Transverse colon (tissue), 4 donors: ENCODE measurements at regions not wholly inside any gene's neighbourhood (a gene's known extent, or its start where the extent isn't known, plus 50 kb on each side); places are given as distances from the start of the nearest gene placed in this dataset.

Experiments used
- DNase-seq: peaks from one replicate; pipeline ENCODE4 v3.0.0-alpha.2; 2019
- H3K27ac ChIP-seq, 4 donors: fragments of 200-600 bp; sonication (generic); 2 replicates each; pipeline ENCODE4 v1.5.1; 2016 to 2018; ENCODE audit warnings: inconsistent platforms in 4 of 4
- H3K27me3 ChIP-seq: fragments of 200-600 bp; sonication (generic); 2 replicates; pipeline ENCODE4 v1.5.1; 2017; ENCODE audit warnings: inconsistent platforms
- H3K36me3 ChIP-seq, 4 donors: fragments of 200-600 bp; sonication (generic); 2 replicates each; pipeline ENCODE4 v1.5.1; 2017 to 2019; ENCODE audit warnings: inconsistent platforms in 4 of 4
- H3K4me1 ChIP-seq, 4 donors: fragments of 200-600 bp; sonication (generic); 2 replicates each; pipeline ENCODE4 v1.5.1; 2017 to 2020; ENCODE audit warnings: inconsistent platforms in 4 of 4
- H3K4me3 ChIP-seq, 4 donors: fragments of 200-600 bp; sonication (generic); 1 replicate in 1 of 4; 2 replicates in 3 of 4; pipeline versions ENCODE4 v1.5.1 to v1.6.1; 2017 to 2019; ENCODE audit warnings: inconsistent platforms in 4 of 4
- H3K9me3 ChIP-seq, 2 donors: fragments of 200-600 bp; sonication (generic); 2 replicates each; pipeline ENCODE4 v1.5.1; 2017 to 2019; ENCODE audit warnings: inconsistent platforms in 2 of 2
- CTCF ChIP-seq, 5 experiments: fragments of 200-600 bp in 3 of 5; fragments of 450-650 bp in 2 of 5; sonication (generic) in 3 of 5; IDR thresholded peaks; 1 replicate in 2 of 5; 2 replicates in 3 of 5; pipeline ENCODE4 v1.5.1; 2016 to 2017; ENCODE audit warnings: antibody characterized with exemption in 5 of 5, inconsistent platforms in 3 of 5, mild to moderate bottlenecking in 2 of 5, moderate library complexity in 1 of 5
- EP300 ChIP-seq: sonication (generic); formaldehyde crosslinking; IDR thresholded peaks from one replicate; pipeline ENCODE4 v1.6.1; 2017; ENCODE audit warnings: antibody characterized with exemption, low read depth
- POLR2A ChIP-seq: fragments of 450-650 bp; IDR thresholded peaks from one replicate; pipeline ENCODE4 v1.6.1; 2016; ENCODE audit warnings: antibody characterized with exemption, mild to moderate bottlenecking, moderate library complexity
- POLR2AphosphoS5 ChIP-seq, 3 donors: sonication (generic); formaldehyde crosslinking; IDR thresholded peaks; one replicate each; pipeline ENCODE4 v1.6.1; 2016; ENCODE audit warnings: antibody characterized with exemption in 3 of 3
- WGBS, 2 donors: methylation state at CpG; one replicate each; pipeline ENCODE4 v1.1.5; 2018; ENCODE audit warnings: low coverage in 1 of 2; 5-methylcytosine and 5-hydroxymethylcytosine counted together
- in situ Hi-C, 4 donors: fragments of 200-750 bp; cut with MboI; loops; one replicate each; pipeline versions ENCODE4 v1.15.0 to v1.15.1; 2017; ENCODE audit warnings: low sequenced_read_pairs in 3 of 4, low pct_ligation_motif_present in 1 of 4, low pct_unique_long_range_greater_than_20kb in 1 of 4
- intact Hi-C: fragments of 100-400 bp; cut with DNase I; formaldehyde crosslinking; loops from one replicate; pipeline ENCODE4 v1.15.1; 2023; ENCODE audit warnings: low total_unique reads

DNA sequence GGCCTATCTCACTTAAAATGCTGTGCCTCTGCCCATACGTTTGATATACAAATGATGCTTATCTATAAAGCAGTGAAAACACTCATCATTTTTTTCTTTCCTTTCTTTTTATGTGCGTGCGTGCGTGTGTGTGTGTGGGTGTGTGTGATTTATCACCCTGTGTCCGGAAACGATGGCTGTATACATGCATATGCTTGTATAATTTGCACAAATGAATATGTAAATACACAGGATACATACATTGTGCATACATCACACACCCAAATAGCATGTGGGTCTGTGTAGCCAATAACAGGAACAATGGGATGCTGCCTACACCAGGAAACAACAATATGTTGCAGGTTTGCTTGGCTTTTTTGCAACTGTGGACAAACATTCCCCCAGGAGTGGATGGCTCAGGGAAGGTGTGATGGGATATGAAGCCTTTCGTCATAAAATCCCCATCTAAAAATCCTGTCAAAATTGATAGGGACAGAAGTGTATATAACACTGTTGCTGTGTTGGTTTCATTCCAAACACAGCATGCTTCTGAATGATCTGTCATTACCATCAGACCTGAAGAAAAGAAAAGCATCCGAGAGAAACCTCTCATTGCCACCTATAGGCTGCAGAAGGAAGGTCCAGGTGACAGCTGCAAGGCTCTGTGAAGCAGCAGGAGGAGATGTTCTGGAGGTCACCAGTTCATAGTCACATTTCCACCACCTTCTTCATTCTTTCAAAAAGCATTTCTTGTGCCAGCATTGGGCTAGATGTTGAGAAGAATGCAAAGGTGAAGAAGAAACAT, 503.9 kb upstream of the NR2F2 start:
- in situ Hi-C loops, result no loop called here
- H3K9me3 ChIP-seq, result no peaks in the 10 kb centered on the region
- TF ChIP-seq POLR2AphosphoS5 (IDR thresholded peaks at IDR 0.05) (no peak), POLR2A (no peak), EP300 (no peak), CTCF (IDR thresholded peaks at IDR 0.05) (no peak)
- no peaks in the 10 kb centered on the region for H3K36me3 ChIP-seq
- H3K27me3 ChIP-seq, result no peaks in the 10 kb centered on the region
- intact Hi-C loops, result no loop called here
- 69 to 74% methylated on average over 6 to 8 of the region's 8 CpGs for WGBS, 2 donors
- H3K4me1 ChIP-seq, result no peaks in the 10 kb centered on the region
- DNase-seq, result no peak
- no peak overlapping the region for H3K27ac ChIP-seq
- H3K4me3 ChIP-seq, result no peak overlapping the region

- H3K27ac ChIP-seq, result no peak overlapping the region
- H3K27me3 ChIP-seq, result no peaks in the 10 kb centered on the region
- H3K4me1 ChIP-seq, result no peaks in the 10 kb centered on the region
- no peak overlapping the region for H3K4me3 ChIP-seq
- no peaks in the 10 kb centered on the region for H3K9me3 ChIP-seq
- in situ Hi-C loops, result no loop called here
- 79 to 100% methylated on average over 2 to 5 of the region's 5 CpGs for WGBS, 2 donors
- no peak for DNase-seq
- no peaks in the 10 kb centered on the region for H3K36me3 ChIP-seq
- TF ChIP-seq EP300 (no peak), POLR2A (no peak), POLR2AphosphoS5 (IDR thresholded peaks at IDR 0.05) (no peak), CTCF (IDR thresholded peaks at IDR 0.05) (no peak)
- intact Hi-C loops, result no loop called here
Measured at GRCh38 chr15:95829062-95829461, 501.4 kb upstream of the NR2F2 start.

- H3K9me3 ChIP-seq, result no peaks in the 10 kb centered on the region
- intact Hi-C loops (loop anchor here (2.0 kb wide), 1 partner anchor 57 kb away; no protein-coding TSS in a partner anchor), in situ Hi-C loops (no loop called here)
- 55 to 70% methylated on average over 4 of the region's 4 CpGs for WGBS, 2 donors
- TF ChIP-seq POLR2A, result no peak
- no peak for TF ChIP-seq EP300
- TF ChIP-seq CTCF (IDR thresholded peaks at IDR 0.05), result no peak
- no peak for TF ChIP-seq POLR2AphosphoS5 (IDR thresholded peaks at IDR 0.05)
- H3K27me3 ChIP-seq, result no peaks in the 10 kb centered on the region
- no peak for DNase-seq
- no peak overlapping the region for H3K4me3 ChIP-seq
- no peak overlapping the region for H3K27ac ChIP-seq
- H3K4me1 ChIP-seq, result no peaks in the 10 kb centered on the region
- no peaks in the 10 kb centered on the region for H3K36me3 ChIP-seq
Measured at GRCh38 chr15:95830281-95830680, 500.2 kb upstream of the NR2F2 start.

DNA sequence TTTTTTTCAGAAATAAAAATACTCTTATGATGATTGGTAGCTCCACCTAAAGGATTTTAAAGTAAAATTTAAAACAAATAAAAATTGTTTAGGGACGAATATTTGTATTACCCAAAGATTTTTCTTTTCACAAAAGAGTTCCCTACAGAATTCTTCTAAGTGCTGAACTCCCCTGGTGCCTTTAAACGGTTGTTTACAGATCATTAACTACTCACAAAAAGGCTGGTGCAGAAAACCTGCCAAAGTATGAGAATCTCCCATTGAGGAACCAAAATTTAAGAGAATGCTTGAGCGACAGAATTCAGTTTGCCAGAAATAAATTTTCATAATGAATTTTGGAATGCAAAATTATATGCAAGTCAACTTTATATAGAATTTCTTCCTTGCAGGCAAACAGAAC, 497.8 kb upstream of the NR2F2 start:
- no peak overlapping the region for H3K27ac ChIP-seq
- H3K27me3 ChIP-seq, result no peaks in the 10 kb centered on the region
- no peaks in the 10 kb centered on the region for H3K4me1 ChIP-seq
- TF ChIP-seq EP300 (no peak), CTCF (IDR thresholded peaks at IDR 0.05) (no peak), POLR2A (no peak), POLR2AphosphoS5 (IDR thresholded peaks at IDR 0.05) (no peak)
- no peak overlapping the region for H3K4me3 ChIP-seq
- no peaks in the 10 kb centered on the region for H3K9me3 ChIP-seq
- no peaks in the 10 kb centered on the region for H3K36me3 ChIP-seq
- DNase-seq, result no peak
- intact Hi-C loops, result no loop called here
- in situ Hi-C loops, result no loop called here
- 61 to 76% methylated on average over 3 of the region's 3 CpGs for WGBS, 2 donors
